Endothelial cell of umbilical vein (primary cell): ENCODE measurements at regions not wholly inside any gene's neighbourhood (a gene's known extent, or its start where the extent isn't known, plus 50 kb on each side); places are given as distances from the start of the nearest gene placed in this dataset.
A peak's percentile ranks its signal among the peaks of the same experiment; 100 is the strongest.
"Not testable (repeated sequence)": the region's sequence is repeated elsewhere in the genome, so short reads cannot be mapped to it uniquely, and the experiment has no call there.

Experiments
- BruUV-seq: library from RNA; stranded (reverse); fragments of 400-500 nt; replicated peaks from 2 replicates; lab custom pipeline; 2021; lab: Mats Ljungman, UMichigan
- CTCF ChIA-PET: fragments of 300-600, 350-600 bp; sonication (Branson Sonifier 250); formaldehyde crosslinking; loops from one replicate; lab custom pipeline; 2021; ENCODE audit warnings: antibody characterized with exemption, inconsistent platforms; lab: Charles Lee
- POLR2A ChIA-PET: fragments of 300-600, 350-600 bp; sonication (Branson Sonifier 250); formaldehyde crosslinking; loops from one replicate; lab custom pipeline; 2021; ENCODE audit warnings: antibody characterized with exemption, inconsistent platforms; lab: Charles Lee
- DNase-seq: peaks from one replicate; pipeline ENCODE4 v3.0.0-alpha.2; 2011; ENCODE audit warnings: low read depth, low spot score
- FAIRE-seq: peaks from 2 replicates; lab custom pipeline; 2011; peaks lifted over from hg19 to GRCh38; lab: Jason Lieb, UNC
- H2AFZ ChIP-seq: 2 replicates; pipeline ENCODE4 v1.6.0; 2012; ENCODE audit warnings: low read depth, low read length, control low read depth, inconsistent platforms
- H3K27ac ChIP-seq: 2 replicates; pipeline ENCODE4 v1.5.1; 2011; ENCODE audit warnings: low read depth, mild to moderate bottlenecking, control low read depth, low read length, moderate library complexity; ENCODE audit not compliant: insufficient read depth
- H3K27me3 ChIP-seq, 2 experiments: 2 replicates each; pipeline versions ENCODE4 v1.6.0 to v1.6.1; 2011; ENCODE audit warnings: low read length in 2 of 2, mixed read lengths in 1 of 2; ENCODE audit not compliant: control insufficient read depth in 2 of 2, insufficient read depth in 2 of 2
- H3K36me3 ChIP-seq, 2 experiments: 2 replicates in 1 of 2; 3 replicates in 1 of 2; pipeline ENCODE4 v1.5.1; 2011; ENCODE audit warnings: low read length in 2 of 2, mild to moderate bottlenecking in 1 of 2, moderate library complexity in 1 of 2; ENCODE audit not compliant: control insufficient read depth in 2 of 2, insufficient read depth in 2 of 2; ENCODE audit errors: extremely low read depth in 1 of 2
- H3K4me1 ChIP-seq: 3 replicates; pipeline ENCODE4 v1.5.1; 2011; ENCODE audit warnings: mild to moderate bottlenecking, low read length; ENCODE audit not compliant: control insufficient read depth, insufficient read depth; ENCODE audit errors: extremely low read depth
- H3K4me2 ChIP-seq: 2 replicates; pipeline ENCODE4 v1.6.1; 2011; ENCODE audit warnings: low read length, control low read depth, mixed read lengths; ENCODE audit not compliant: insufficient read depth
- H3K4me3 ChIP-seq, 3 experiments: fragments of 200-600 bp in 1 of 3; sonication (generic), shearing (Covaris generic) in 1 of 3; replicated peaks in 1 of 3; 2 replicates each; pipeline ENCODE4 v1.5.1; 2011 to 2016; ENCODE audit warnings: control low read depth in 3 of 3, low read length in 3 of 3, mild to moderate bottlenecking in 2 of 3, inconsistent platforms in 1 of 3, low read depth in 1 of 3, moderate library complexity in 1 of 3; ENCODE audit not compliant: insufficient read depth in 1 of 3
- H3K79me2 ChIP-seq: 2 replicates; pipeline ENCODE4 v1.6.0; 2012; ENCODE audit warnings: low read length, inconsistent platforms; ENCODE audit not compliant: control insufficient read depth, insufficient read depth
- H3K9ac ChIP-seq: replicated peaks from 2 replicates; pipeline ENCODE3; 2011; ENCODE audit warnings: low read length, control low read depth; ENCODE audit not compliant: insufficient read depth; ENCODE audit errors: extremely low read depth
- H3K9me1 ChIP-seq: replicated peaks from 3 replicates; pipeline ENCODE4 v1.6.0; 2011; ENCODE audit warnings: mild to moderate bottlenecking, low read length; ENCODE audit not compliant: control insufficient read depth, insufficient read depth; ENCODE audit errors: extremely low read depth
- H3K9me3 ChIP-seq: replicated peaks from 2 replicates; pipeline ENCODE4 v1.5.1; 2012; ENCODE audit warnings: low read length, inconsistent platforms; ENCODE audit not compliant: control insufficient read depth, insufficient read depth
- H4K20me1 ChIP-seq: replicated peaks from 2 replicates; pipeline ENCODE3; 2011; ENCODE audit warnings: mild to moderate bottlenecking, low read length; ENCODE audit not compliant: control insufficient read depth, insufficient read depth; ENCODE audit errors: extremely low read depth
- EZH2 ChIP-seq: IDR thresholded peaks from 2 replicates; pipeline ENCODE4 v1.6.1; 2012; ENCODE audit warnings: borderline replicate concordance, low read depth, mild to moderate bottlenecking, moderate library complexity, low read length, inconsistent platforms; ENCODE audit not compliant: severe bottlenecking
- FOS ChIP-seq: IDR thresholded peaks from 2 replicates; pipeline ENCODE4 v1.6.1; 2011; ENCODE audit warnings: mild to moderate bottlenecking, low read length, moderate library complexity, borderline replicate concordance; ENCODE audit not compliant: insufficient read depth
- GATA2 ChIP-seq: IDR thresholded peaks from 2 replicates; pipeline ENCODE4 v1.7.0; 2011; ENCODE audit warnings: low read depth, mild to moderate bottlenecking, moderate library complexity, mixed read lengths, low read length; ENCODE audit not compliant: insufficient read length, insufficient read depth
- JUN ChIP-seq: IDR thresholded peaks from 2 replicates; pipeline ENCODE4 v1.6.1; 2011; ENCODE audit warnings: borderline replicate concordance, low read depth; ENCODE audit not compliant: insufficient read length, insufficient read depth
- MYC ChIP-seq: IDR thresholded peaks from one replicate; pipeline ENCODE4 v1.6.1; 2011; ENCODE audit warnings: mild to moderate bottlenecking, low read depth, low read length
- POLR2A ChIP-seq: IDR thresholded peaks from 2 replicates; pipeline ENCODE4 v1.6.1; 2012; ENCODE audit warnings: low read depth, mild to moderate bottlenecking, control low read depth, low read length
- POLR2AphosphoS5 ChIP-seq: IDR thresholded peaks from 2 replicates; pipeline ENCODE4 v1.6.1; 2012; ENCODE audit warnings: low read depth, mild to moderate bottlenecking, control low read depth, low read length, moderate library complexity; ENCODE audit not compliant: insufficient read depth
- dilution Hi-C: fragments of 300-500 bp; cut with MboI; formaldehyde crosslinking; loops from one replicate; pipeline ENCODE4 v1.15.0; 2019; ENCODE audit warnings: low sequenced_read_pairs; ENCODE audit not compliant: extremely low pct_ligation_motif_present
- intact Hi-C: fragments of 100-400 bp; cut with micrococcal nuclease; formaldehyde crosslinking; loops from one replicate; pipeline ENCODE4 v1.10.0; 2022
- TF ChIP-seq, protein P1 (sequence below): IDR thresholded peaks from 2 replicates; pipeline ENCODE4 v1.6.1; 2011; ENCODE audit not compliant: insufficient read depth, insufficient read length
- TF ChIP-seq, protein P2 (sequence below), 2 donors: IDR thresholded peaks; 1 replicate in 1 of 2; 2 replicates in 1 of 2; pipeline ENCODE4 v1.5.1; 2011; ENCODE audit warnings: low read length in 2 of 2, mild to moderate bottlenecking in 2 of 2, moderate library complexity in 2 of 2, control low read depth in 1 of 2, inconsistent platforms in 1 of 2, low read depth in 1 of 2; ENCODE audit not compliant: insufficient read depth in 1 of 2; ENCODE audit errors: extremely low read depth in 1 of 2

DNA sequence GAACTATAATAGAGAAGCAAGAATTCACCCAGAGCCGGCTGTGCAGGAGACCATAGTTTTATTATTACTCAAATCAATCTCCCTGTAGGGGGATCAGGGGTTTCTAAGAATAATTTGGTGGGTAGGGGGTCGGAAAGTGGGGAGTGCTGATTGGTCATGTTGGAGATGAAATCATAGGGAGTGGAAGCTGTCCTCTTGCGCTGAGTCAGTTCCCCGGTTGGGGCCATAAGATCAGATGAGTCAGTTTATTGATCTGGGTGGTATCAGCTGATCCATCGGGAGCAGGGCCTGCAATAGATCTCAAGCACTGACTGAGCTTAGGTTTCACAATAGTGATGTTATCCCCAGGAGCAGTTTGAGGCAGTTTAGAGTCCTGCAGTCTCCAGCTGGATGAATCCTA lies 97.0 kb upstream of the SNRPN start:
- intact Hi-C loops (loop anchor here (1.0 kb wide), 1 partner anchor 99 kb away; no protein-coding TSS in a partner anchor), dilution Hi-C loops (no loop called here)
- H3K9me1 ChIP-seq = no peaks in the 10 kb centered on the region
- H3K9me3 ChIP-seq = no peaks in the 10 kb centered on the region
- no TSS peak for BruUV-seq
- DNase-seq (peak; percentile 55), FAIRE-seq (peak; percentile 73)
- no peaks in the 10 kb centered on the region for H3K27me3 ChIP-seq
- no peak for TF ChIP-seq MYC
- no peak for TF ChIP-seq EZH2
- peak; percentile 42 for TF ChIP-seq GATA2
- peak; percentile 25 for TF ChIP-seq JUN
- TF ChIP-seq, protein P1, sequence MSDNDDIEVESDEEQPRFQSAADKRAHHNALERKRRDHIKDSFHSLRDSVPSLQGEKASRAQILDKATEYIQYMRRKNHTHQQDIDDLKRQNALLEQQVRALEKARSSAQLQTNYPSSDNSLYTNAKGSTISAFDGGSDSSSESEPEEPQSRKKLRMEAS = no peak
- no peak for TF ChIP-seq POLR2AphosphoS5
- peak; percentile 73 for TF ChIP-seq FOS
- TF ChIP-seq, protein P2, sequence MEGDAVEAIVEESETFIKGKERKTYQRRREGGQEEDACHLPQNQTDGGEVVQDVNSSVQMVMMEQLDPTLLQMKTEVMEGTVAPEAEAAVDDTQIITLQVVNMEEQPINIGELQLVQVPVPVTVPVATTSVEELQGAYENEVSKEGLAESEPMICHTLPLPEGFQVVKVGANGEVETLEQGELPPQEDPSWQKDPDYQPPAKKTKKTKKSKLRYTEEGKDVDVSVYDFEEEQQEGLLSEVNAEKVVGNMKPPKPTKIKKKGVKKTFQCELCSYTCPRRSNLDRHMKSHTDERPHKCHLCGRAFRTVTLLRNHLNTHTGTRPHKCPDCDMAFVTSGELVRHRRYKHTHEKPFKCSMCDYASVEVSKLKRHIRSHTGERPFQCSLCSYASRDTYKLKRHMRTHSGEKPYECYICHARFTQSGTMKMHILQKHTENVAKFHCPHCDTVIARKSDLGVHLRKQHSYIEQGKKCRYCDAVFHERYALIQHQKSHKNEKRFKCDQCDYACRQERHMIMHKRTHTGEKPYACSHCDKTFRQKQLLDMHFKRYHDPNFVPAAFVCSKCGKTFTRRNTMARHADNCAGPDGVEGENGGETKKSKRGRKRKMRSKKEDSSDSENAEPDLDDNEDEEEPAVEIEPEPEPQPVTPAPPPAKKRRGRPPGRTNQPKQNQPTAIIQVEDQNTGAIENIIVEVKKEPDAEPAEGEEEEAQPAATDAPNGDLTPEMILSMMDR (IDR thresholded peaks at IDR 0.05; ENCODE audit: extremely low read depth in 1 of 2, insufficient read depth in 1 of 2, low read depth in 1 of 2, low read length in 2 of 2) = no peak
- TF ChIP-seq POLR2A = no peak
- H3K4me3 ChIP-seq = peak overlapping the region; percentile 9 to 44 (median 43)
- POLR2A ChIA-PET = no interaction called here
- H3K4me1 ChIP-seq = peaks cover 8% of the 10 kb centered on the region
- no peaks in the 10 kb centered on the region for H4K20me1 ChIP-seq
- peak overlapping the region; percentile 69 for H3K27ac ChIP-seq
- peak overlapping the region; percentile 55 for H3K9ac ChIP-seq
- H2AFZ ChIP-seq = no peak overlapping the region
- H3K79me2 ChIP-seq = peaks cover 3% of the 10 kb centered on the region
- CTCF ChIA-PET = no interaction called here
- peak overlapping the region; percentile 21 for H3K4me2 ChIP-seq
- H3K36me3 ChIP-seq = no peaks in the 10 kb centered on the region

DNA sequence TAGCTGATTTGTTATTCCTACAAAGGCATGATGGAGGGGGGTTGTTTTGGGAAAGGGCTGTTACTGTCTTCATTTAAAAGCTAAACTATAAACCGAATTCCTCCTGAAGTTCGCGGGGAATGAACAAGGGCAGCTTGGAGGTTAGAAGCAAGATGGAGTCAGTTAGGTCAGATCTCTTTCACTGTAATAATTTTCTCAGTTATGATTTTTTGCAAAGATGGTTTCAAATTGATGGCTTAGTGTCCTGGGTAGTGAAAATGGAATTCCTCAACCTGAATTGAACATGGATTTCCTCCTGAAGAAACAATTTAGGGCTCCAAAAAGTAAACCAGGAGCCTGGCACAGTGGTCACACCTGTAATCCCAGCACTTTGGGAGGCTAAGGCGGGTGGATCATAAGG lies 96.6 kb upstream of the SNRPN start:
- H2AFZ ChIP-seq, POLR2A ChIA-PET, H3K9ac ChIP-seq, dilution Hi-C loops, H3K27me3 ChIP-seq, H3K36me3 ChIP-seq, H3K4me1 ChIP-seq, H3K9me1 ChIP-seq, H3K79me2 ChIP-seq, H4K20me1 ChIP-seq, FAIRE-seq, DNase-seq, H3K9me3 ChIP-seq, CTCF ChIA-PET, H3K4me3 ChIP-seq, BruUV-seq: not testable (repeated sequence)
- intact Hi-C loops = loop anchor here (1.0 kb wide), 1 partner anchor 98 kb away; no protein-coding TSS in a partner anchor
- Histone ChIP-seq H3K27ac (peak overlapping the region; percentile 69), H3K4me2 (peak overlapping the region; percentile 21)
